Glomerular visceral epithelial cell (primary cell): ENCODE measurements at regions not wholly inside any gene's neighbourhood (a gene's known extent, or its start where the extent isn't known, plus 50 kb on each side); places are given as distances from the start of the nearest gene placed in this dataset.

Experiments used
- DNase-seq: peaks from one replicate; pipeline ENCODE4 v3.0.0-alpha.2; 2016; ENCODE audit errors: extremely low spot score

- no peak for DNase-seq
Measured at GRCh38 chr2:122105171-122105876, 349.9 kb downstream of the TSN start.

DNA sequence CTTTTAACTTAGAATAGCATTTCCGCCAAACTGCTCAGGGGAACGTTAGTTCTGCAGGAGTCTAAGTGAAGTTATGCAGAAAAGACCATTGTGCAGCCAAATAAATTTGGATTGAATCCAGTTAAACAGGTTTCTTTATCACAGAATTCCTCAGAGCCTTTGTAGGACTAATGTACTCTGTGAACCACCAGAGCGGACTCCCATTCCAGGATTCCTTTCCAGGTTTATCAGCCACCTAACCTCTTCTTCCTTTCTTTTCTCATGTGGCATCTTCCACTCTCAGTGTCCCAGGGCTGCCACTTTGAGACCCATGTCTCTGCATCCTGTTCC lies 350.4 kb downstream of the TSN start:
- DNase-seq, result no peak

DNA sequence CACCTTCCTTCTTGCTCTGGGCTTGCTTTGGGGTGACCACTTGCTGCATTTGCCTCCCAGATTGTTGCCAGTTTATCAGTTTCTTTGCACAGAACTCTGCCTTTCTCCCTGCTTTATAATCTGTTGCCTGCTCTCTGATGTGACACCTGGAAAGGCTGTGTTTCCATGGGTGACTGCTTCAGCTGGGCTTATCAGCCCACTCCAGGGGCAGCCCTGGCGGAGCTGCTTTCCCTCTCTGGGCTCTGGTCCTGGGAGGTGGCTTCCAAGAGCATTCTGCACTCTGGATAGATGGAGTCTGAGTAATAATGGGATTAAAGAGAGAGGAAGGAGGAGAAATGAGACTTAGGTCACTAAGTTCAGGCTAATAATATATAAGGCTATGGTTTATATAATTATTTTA lies 352.7 kb downstream of the TSN start:
- no peak for DNase-seq

DNA sequence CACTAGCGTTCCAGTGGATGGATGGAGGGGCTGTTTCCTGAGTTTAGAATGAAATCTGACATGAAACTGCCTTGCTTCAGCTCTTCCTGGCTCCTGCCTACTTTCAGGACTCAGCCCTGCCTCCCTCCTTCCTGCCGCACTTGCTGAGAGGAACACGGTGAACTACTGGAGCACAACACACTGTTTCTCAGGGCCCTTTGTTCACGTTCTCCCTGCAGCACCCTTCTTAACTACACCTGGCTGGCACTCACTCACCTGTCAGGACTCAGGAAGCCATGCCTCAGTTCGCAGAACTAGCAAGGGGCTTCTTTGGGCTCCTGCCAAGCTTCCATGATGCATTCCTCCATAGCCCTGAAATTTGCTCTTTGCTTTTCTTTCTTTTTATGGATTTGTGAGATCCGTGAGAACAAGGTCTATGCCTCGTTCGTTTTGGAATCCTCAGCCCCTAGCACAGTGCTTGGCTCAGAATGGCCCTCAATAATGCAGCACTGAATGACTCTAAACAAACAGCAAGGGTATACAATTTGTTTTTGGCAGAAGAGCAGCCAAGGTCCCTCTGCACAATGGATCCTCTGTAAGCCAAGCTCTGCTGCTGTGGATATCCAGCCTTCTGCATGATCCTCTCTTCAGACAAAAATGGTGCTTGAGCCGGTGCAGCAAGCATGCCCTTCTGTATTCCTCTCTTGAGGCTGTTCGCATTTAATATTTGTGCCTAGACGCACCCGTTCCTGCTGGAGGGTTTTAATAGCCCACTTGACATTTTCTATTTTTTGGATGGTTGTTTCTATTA lies 357.0 kb downstream of the TSN start:
- DNase-seq, result no peak

GRCh38 chr2:122114421-122114820 lies 359.0 kb downstream of the TSN start:
- DNase-seq, result no peak

GRCh38 chr2:122117371-122117770 lies 361.9 kb downstream of the TSN start:
- DNase-seq, result no peak

- no peak for DNase-seq
Measured at GRCh38 chr2:122129399-122129798, 373.9 kb downstream of the TSN start.

GRCh38 chr2:122132147-122132691 lies 376.8 kb downstream of the TSN start:
- no peak for DNase-seq

GRCh38 chr2:122135021-122135937 lies 379.8 kb downstream of the TSN start:
- DNase-seq, result no peak

DNA sequence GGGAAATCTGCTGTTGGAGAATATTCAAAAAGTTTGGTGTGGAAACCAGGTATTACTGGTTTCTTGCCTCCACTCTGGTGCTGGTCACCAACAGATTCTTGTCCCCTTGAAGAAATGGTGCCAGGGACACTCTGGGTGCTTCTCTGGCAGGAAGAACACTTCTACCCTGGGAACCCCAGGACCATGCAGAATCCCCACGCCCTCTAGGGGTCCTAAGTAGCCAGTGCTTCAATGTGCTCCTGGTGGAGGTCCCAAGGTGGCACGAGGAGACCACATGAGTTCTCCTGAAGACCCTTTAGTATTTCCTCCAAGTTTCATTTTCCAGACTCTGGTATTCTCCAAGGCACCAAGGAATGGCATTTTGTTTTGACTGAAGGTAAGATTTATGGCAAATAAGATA lies 380.6 kb downstream of the TSN start:
- no peak for DNase-seq

DNA sequence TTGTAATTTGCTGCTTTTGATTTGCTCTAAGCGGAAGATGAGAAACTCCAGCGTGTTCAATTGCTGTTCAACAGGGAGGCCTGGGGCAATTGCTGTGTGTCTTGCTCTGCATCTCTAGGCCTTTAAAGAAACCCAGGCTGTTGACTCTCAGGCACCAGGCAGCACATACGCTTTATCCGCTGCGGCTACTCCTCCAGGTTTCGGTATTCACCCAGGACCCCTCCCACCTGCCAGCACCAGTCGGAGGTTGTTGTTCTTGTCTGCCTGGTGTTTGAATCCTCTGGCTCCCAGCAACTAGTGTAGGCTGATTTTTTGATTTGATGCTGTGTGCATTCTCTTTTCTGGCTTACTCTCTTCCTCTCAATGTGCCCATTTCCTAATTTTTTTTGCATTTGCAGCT lies 383.1 kb downstream of the TSN start:
- no peak for DNase-seq

GRCh38 chr2:122139739-122140420 lies 384.4 kb downstream of the TSN start:
- no peak for DNase-seq

DNA sequence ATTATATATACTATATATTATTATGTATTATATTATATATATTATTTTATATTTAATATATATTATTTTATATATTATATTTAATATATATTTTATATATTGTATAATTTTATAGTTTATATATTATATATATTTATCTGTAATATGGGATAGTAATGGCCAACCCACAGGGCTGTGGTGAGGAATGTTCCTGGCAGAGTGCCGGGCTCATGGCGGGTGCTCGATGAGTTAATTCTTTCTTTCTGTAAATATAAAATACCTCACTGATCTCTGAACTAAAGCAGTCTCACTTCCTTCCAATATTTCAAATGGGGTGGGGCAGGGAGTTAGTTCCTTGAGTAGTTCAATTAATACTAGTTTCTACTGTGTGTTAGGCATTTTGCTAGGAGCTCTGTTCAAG lies 389.4 kb downstream of the TSN start:
- no peak for DNase-seq

GRCh38 chr2:122145856-122146255 lies 390.4 kb downstream of the TSN start:
- no peak for DNase-seq

GRCh38 chr2:122148128-122148767 lies 392.8 kb downstream of the TSN start:
- no peak for DNase-seq

GRCh38 chr2:122150524-122151280 lies 395.3 kb downstream of the TSN start:
- no peak for DNase-seq

- no peak for DNase-seq
Measured at GRCh38 chr2:122152571-122152970, 397.1 kb downstream of the TSN start.

DNA sequence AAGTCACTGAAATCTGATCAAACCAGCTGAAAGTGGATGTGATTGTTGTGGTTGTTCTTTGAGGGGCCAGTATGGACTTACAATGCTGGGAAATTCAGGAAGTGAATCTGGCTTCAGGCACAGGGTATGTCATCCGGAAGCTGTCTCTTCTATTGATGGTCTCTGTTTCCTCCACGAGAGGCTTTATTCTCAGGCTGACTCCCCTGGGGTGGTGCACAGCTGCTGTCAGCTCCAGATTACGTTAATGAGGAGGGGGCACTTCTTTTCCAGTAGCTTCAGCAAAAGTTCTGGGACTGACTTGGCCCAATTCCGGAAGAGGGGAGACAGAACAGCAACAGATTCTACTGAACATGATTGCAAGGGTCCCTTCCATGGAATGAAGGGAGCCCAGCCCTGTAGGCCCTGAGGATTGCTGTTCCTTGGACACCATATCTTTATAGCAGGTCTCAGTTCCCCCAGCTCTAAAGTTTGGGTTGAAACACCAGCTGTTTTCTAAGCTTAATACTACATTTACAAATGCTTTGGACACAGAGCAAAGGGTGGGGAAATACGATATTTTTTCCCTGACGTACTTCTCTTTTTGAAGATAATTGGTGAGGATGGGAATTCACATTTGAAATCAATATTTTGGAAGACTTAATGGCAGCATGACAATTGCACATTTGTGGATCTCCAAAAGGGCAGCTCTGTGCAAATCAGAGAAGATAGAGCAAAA lies 400.9 kb downstream of the TSN start:
- DNase-seq, result no peak

- DNase-seq, result no peak
Measured at GRCh38 chr2:122157158-122157557, 401.7 kb downstream of the TSN start.

GRCh38 chr2:122163617-122164016 lies 408.2 kb downstream of the TSN start:
- DNase-seq, result no peak
